ENCODE measurements at regions not wholly inside any gene's neighbourhood (a gene's known extent, or its start where the extent isn't known, plus 50 kb on each side); places are given as distances from the start of the nearest gene placed in this dataset.

DNA sequence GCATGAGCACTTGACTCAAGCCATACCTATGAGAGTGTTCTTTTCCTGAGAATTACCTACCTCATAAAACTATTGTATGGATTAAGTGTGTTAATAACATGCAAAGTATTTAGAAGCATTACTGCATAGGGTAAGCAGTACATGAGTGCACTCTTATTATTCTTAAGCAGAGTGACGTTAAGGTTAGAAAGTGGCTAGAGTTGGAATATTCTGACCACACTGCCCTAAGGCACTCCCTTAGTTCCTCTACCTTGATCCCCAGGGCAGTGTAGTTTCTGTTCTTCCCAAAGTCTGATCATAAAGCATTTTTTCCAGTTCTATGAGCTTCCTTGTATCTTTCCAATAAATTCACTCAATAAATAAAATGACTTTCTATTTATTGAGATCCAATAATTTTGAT is 189.2 kb downstream of the PCSK1 start:
- no peak for DNase-seq

DNA sequence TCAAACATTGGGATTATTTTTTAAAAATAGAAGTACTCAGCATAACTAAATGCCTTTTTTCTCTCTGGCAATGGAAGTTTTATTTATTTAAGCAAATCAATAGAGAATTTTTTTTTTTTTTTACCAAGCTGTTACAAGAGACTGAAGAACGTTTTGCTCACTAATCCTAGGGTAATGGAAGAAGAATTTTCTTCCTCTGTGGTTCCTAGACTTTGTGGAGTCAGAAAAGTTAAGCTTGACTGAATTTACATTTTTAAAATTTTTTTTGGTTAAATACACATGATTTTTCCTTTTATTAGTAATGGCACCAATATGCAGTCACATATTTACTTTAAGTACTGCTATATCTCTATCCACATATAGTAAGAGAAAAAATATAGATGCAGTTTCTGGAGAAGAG is 189.8 kb downstream of the PCSK1 start:
- no peak for DNase-seq

DNA sequence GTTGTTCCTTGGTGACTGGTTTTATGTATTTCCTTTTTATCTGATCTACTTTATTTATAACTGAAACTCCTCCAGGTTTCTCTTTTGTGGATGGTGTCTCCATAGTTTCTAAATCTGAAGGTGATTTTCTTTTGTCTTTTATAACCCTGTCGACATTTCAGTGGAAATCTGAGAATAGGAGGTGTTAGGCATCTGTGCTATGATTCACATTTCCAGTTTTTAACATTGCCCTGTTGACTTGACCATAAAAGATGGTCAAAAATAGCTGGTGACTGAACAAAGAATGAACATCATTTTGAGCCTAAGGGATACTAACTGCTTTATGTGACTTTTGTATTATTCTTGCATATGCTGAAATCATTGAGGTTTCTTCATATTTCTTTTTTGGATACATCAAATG is 190.5 kb downstream of the PCSK1 start:
- DNase-seq = no peak

DNA sequence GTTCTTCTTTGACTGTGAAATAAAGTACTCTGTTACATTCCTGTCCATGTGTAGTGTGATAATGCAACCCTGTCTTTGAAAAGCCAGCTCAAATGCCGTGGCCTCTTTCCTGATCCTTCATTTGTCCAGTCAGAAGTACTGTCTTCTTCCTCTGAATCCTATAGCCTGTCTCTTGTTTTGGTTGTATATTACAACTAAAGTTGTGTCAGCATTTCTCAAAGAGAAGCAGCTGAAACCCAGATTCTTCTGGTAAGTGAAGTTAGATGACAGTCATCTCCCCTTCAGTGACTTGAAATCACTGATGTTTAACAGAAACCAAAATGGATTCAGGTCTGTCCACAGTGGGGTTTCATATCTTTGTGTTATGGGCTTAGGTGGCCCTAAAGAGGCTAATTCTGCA is 196.2 kb downstream of the PCSK1 start:
- DNase-seq = no peak

DNA sequence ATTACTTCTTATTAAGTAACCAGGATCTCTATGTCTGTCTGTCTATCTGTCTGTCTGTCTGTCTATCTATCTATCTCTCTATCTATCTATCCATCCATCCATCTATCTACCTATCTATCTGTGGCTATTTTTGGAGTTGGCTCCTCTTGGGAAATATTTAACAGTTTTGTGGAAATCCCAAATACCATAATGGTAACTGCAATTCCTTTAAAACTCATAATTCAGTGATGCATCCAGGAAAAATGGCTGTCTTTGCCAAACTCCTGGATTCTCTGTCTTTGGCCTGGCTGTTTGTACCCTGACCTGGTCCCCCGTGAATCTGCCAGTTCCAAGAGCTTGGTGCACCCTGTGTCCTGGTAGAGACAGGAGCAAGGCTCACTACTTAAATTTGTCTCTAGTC is 197.0 kb downstream of the PCSK1 start:
- DNase-seq = no peak

DNA sequence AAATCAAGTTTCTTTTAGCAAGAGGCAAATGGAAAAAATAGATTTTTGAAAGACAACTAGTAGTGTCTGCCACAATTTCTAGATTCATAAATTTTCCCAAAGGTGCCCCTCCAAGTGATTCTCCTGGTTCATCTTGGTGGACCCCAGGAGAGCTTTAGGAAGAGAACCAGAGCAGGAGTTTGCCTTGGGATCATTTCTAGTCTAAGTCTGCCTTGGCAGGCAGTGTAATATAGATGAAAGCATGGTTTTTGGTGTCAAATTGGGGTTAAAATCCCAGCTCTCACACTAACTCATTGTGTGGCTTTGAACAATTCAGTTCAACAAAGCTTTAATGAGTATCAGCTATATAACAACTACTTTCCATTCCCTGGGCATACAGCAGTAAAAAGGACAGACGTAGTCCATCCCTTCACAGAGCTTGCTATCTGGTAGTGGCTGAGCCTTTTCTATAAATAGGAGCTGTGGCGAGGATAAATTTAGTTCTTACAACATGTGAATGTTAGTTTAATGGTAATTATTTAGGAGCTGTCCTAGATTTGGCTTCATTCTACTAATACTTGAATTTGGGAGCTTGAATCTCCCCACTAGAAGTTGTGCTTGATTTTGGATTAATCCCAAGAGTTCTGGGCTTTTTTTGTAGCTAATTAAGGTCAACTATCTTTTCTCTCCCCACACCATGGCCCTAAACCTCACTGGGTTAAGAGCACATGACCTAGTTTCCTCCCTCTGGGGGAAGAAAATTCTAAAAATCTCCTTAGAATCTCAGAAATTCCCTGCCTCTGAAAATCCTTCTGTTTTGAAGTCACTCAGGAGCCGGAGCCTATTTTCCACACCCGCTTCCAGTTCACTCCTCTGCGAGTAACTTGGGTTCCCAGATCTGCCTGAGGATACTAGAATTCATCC is 197.8 kb downstream of the PCSK1 start:
- no peak for DNase-seq

DNA sequence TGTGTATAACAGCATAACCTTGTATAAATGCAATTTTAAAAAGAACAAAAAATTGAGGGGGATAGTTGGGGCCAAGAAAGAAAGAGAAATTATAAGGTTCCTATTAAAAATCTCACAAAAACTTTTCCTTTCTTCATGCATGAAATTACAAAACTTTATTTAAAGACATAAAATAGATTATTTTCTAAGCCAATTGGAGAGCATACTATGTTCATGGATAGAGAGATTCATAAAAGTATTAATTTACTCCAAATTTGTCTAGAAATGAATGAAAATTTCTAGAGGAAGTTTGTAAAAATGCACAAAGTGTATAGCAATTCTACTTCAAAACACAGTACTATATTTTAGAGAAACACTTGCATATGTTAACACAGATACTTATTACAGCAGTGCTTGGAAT is 200.4 kb downstream of the PCSK1 start:
- DNase-seq = no peak

DNA sequence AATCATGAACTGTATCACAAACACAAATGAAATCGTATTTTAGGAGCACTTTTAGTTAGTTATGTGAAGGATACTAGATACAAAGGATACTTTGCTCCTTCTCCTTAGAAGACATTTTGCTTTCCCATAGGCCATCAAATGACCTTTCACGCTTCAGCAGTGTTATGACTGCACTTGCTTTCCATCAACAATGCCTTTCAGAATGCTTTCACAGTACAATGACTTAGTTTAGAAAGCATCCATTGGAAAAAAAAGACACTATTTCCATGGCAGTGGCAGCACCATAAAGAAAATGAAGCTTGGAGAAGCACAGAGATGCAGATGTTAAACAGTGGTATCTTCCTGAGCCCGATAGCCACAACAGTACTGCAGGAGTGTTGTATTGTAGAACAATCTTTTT is 203.9 kb downstream of the PCSK1 start:
- no peak for DNase-seq

DNA sequence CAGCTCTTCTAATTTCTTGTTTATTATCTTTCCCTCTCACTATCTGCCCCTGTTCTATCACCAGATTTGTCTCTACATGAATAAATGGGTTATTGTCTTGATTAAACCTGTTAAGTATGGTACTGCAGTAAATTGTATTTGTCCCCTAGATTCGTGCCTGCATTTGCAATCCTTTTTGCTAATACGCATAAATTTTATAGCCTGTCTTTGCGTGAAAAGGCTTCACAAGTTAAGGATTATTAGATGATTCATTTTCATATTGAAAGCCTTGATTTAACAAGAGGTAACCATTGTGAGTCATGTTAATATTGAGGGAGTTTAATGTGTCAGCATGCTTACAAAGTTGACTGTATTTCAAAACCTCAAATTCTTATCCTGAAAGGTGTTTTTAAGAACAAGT is 204.6 kb downstream of the PCSK1 start:
- no peak for DNase-seq

DNA sequence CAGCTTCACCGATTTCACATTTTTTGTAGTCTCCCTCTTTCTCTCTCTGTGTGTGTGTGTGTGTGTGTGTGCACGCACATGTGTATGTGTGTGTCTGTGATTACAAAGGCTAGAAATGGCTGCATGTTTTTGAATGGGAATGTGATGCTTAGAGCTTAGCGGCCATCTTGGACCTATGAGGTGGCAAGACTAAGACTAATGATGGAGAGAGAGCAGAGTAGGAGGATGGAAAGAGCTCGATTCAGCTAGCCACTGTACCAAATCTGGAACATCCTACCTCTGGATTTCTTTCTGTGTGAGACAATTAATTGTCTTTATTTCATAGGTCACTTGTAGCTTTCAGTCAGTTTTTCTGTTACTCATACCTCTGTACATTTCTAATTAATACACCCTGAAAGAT is 205.1 kb downstream of the PCSK1 start:
- no peak for DNase-seq

DNA sequence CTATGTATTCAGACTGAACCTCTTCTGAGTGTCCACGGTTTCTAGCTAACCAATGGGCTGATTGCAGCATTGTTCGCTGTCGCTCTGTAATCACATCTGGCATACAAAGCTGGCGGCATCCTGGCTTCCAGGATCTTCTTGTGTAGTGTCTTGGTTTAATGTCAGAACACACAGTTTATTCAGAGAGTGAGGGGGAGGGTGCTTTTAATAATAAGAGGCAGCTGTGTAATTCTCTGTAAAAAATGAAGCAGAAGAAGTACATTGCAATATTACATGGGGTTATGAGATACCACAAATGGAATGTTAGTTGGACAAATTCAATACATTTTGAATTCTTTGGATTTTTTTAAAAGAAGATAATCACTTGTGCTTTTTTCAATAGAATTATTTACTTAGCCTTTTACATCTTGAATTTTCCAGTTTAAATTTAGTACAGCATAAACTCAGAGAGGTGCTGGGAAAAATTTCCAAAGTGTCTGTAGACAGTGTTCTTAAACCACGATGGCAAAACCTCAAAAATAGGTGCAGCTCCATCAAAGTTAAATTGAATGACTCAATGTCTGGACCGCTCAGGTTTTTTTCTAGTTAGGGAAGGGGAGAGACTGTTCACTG is 206.0 kb downstream of the PCSK1 start:
- no peak for DNase-seq

DNA sequence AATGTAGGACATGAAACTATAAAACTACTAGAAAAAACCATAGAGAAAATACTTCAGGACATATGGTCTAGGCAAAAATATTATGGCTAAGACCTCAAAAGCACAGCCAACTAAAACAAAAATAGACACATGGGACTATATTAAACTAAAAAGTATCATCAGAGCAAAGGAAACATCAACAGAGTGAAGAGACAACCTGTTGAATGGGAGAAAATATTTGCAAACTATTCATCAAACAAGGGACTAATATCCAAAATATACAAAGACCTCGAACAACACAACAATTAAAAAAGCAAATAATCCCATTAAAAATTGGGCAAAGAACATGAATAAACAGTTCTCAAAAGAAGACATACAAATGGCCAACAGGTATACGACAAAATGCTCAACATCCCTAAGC is 210.9 kb downstream of the PCSK1 start:
- no peak for DNase-seq

DNA sequence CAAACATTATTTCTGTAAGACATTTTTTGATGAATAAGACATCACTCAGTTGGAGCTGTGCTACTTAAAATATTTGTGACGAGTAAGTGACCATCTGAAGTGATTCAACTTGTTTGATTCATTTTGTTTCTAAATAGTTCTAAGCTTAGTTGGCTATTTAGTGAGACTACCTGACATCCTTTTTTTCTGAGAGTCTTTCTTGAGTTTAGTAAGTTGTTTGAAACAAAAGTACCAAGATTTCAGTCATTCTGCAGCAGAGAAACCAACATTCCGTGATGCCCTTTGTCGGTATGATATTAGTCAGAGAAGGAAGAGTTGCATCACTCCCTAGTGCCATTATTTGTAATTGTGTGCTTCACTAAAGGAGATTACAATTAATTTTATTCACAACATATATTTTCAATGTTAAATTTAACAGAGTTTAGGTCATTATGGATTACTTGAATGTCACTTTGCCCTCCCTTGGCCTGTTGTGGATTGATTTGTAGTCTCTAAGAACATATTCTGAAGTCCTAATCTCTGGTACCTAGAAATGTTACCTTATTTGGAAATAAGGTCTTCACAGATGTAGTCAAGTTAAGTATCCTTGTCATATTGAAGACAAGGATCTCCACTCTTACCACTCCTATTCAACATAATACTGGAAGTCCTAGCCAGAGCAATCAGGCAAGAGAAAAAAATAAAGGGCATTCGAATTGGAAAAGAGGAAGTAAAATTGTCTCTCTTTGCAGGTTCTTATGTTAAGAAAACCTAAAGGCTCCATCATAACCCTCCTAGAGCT is 212.2 kb downstream of the PCSK1 start:
- DNase-seq = no peak

DNA sequence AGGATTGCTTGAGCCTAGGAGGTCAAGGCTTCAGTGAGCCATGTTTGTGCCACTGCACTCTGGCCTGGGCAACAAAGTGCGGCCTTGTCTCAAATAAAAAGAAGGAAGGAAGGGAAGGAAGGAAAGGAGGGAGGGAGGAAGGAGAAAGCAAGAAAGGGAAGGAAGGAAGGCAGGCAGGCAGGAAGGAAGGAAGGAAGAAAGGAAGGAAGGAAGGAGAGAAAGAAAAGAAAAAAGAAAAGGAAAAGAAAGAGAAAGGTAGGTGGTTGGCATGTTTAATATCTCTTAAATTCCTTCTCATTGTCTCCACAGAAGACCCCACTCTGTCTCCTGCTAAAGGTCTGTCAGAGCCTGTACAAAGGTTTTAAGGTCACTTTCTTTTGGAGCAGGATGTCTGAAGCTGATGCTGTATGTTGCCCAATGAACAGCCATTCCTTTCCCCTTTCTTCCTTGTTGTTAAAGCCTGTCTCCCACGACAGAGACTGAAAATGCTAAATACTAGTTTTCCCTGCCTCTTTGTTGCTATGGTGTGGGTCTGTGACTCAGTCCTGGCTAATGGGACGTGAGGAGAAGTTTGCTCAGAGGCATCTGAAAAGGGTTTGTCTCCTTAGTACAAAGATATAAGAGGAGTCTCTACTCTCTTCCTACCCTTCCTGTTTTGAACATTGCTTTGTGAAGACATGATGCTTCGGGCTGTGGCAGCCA is 213.3 kb downstream of the PCSK1 start:
- DNase-seq = no peak

DNA sequence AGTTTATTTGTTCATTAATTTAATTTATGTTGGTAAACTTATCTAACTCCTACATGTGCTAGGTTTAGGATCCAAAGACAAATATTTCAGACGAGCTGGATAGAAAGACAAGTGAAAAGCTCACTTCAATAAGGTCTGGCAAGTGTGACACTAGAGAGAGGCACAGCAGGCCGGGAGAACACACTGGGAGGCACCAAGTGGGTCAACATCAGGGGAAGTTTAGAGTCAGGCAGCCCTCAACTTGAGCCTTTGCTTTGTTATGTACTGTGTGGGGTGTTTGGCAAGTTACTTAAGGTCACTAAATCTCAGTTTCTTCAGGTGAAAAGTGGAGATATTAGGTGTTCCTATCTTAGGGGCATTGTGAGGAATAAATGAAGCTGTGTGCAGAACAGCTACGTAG is 214.4 kb downstream of the PCSK1 start:
- DNase-seq = no peak

DNA sequence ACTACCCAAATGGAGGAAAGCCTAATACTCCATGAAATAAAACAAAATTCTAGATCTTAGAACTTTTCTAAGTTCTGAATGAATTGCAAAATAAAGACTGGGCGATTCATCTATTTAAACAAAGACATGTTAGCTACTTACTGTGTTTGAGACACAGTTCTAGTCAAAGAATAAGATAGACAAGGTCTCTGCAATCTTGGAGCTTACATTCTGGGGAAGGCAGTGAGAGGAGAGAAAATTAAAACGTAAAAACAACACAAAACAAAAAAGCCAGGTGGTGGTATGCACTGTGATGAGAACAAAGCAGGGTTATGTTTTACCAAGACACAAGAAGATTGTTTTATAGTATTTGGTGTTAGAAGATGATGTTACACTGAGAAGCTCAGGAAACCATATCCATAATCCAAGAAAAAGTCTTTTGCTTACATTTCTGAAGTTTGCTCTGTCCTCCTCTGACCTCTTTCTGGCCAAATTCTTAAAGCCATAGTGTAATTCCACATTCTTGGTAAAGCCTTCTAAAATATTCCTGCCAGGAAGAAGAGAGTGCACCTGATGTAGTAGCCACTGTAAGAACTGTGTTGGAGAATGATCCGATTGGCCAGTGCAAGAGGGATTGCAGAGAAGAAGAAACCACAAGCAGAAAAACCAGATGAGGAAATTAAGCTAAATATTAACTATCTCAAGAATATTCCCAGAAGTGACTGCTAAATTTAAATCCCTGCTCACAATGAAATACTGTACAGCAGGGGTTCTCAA is 218.4 kb downstream of the PCSK1 start:
- DNase-seq = no peak

DNA sequence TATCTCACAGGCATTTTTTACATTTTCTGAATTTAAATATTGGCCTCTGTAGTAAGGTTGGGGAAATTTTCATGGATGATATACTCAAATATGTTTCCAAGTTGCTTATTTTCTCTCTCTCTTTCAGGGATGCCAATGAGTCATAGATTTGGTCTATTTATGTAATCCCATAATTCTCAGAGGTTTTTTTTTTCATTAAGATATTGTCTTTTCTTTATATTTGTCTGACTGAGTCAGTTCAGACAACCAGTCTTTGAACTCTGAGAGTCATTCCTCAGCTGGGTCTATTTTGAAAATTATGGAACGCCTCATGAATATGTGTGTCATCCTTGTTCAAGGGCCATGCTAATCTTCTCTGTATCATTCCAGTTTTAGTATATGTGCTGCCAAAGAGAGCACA is 223.2 kb downstream of the PCSK1 start:
- DNase-seq = no peak

DNA sequence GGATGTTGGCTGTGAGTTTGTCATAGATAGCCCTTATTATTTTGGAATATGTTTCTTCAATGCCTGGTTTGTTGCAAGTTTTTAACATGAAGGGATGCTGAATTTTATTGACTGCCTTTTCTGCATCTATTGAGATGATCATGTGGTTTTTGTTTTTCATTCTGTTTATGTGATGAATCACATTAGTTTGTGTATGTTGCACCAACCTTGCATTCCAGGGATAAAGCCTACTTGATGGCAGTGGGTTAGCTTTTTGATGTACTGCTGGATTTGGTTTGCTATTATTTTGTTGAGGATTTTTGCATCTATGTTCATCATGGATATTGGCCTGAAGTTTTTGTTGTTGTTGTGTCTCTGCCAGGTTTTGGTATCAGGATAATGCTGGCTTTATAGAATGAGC is 225.6 kb downstream of the PCSK1 start:
- DNase-seq = no peak

DNA sequence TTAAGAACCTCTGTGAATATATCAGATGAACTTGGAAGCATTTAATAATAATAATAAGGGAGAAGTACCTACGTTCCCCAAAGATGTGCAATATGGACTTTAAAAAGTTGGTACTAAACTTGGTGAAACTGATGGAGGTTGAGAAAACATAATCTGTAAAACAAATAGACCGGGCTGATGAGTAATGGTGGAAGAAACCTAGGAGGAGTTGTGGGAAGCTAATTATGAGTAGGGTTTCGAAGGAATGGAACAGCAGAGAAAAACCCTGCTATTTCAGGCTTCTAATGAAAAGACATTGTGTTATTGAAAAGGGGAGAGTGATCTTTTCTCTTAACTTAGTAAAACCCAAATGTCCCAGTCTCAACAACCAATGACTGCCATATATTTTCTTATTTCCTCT is 229.3 kb downstream of the PCSK1 start:
- no peak for DNase-seq

DNA sequence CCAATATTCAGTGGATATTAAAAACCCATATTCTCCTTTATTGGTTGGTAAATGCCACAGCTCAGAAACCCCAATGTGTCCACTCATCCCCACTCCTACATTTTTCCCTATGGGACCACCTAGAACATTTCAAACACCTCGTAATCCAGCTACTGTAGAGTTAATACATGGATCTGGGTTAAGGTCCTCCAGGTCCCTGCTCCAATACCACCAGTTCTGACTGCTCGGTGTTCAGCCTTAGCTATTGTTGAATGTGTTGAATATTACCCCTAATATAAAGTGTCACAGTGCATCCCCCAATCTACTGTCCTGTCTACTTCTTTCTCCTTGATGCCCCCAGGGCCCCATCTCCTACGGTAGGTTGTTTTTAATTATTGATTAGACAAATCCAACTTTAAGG is 231.5 kb downstream of the PCSK1 start:
- DNase-seq = no peak

DNA sequence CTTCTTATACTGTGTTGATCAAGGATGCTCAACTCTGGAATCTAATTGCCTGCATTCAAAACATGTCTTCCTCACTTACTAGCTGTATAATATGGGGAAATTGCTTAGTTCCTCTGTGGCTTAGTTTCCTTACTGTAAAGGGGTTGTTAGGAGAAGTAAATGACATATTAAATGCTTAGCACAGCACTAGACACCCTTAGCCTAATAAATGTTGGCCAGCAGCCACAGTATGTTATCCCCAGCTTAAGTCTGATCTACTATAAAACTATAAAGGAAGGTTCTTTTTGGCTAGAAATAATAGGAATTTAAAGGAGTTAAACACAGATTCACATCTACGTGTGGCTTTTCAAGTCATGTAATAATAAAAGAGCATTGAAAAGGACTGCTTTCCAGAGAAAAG is 232.4 kb downstream of the PCSK1 start:
- no peak for DNase-seq

DNA sequence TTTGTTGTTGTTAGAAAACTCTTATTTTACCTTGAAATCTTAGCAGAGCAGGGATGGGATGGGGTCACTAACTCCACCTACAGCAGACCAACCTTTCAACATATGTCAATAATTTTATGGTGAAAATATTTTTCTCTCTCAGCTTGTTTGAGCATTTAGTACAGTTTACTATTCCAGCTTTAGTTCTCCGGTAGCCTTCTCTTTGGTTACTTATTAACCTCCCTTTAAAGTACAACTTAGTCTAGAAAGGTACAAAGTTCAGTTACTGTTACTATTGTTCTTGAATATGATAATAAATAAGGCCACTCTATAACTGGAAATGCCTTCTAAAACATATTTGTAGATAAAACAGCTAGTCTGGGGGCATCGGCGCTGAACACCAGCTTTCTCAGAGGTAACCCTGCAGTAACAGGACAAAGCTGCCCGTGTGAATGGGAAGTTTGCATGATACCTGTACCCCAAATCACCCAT is 233.3 kb downstream of the PCSK1 start:
- no peak for DNase-seq

All from DMS79 (cell line).